Posterior vena cava (tissue), 2 donors: ENCODE measurements at regions not wholly inside any gene's neighbourhood (a gene's known extent, or its start where the extent isn't known, plus 50 kb on each side); places are given as distances from the start of the nearest gene placed in this dataset.

Source experiments
- DNase-seq: peaks from one replicate; pipeline ENCODE4 v3.0.0-alpha.2; 2020; ENCODE audit warnings: low spot score
- intact Hi-C, 2 donors: fragments of 100-400 bp; cut with DNase I; formaldehyde crosslinking; loops; one replicate each; pipeline versions ENCODE4 v1.14.1 to v1.14.2; 2022 to 2023
- donor health status: DM: yes; HTN: yes; CAD: no.
- donor health status: DM: yes; HTN: yes; CAD: no.

GRCh38 chr2:216553482-216554240, 55.0 kb downstream of the RPL37A start:
- intact Hi-C loops: no loop called here
- DNase-seq: no peak

- no peak for DNase-seq
- intact Hi-C loops: no loop called here
Measured at GRCh38 chr2:216554286-216554685, 55.6 kb downstream of the RPL37A start.

GRCh38 chr2:216554755-216555154, 56.1 kb downstream of the RPL37A start:
- no peak for DNase-seq
- intact Hi-C loops: no loop called here

- intact Hi-C loops: no loop called here
- peak; percentile 85 for DNase-seq
Measured at GRCh38 chr2:216555274-216555673, 56.6 kb downstream of the RPL37A start.

- no peak for DNase-seq
- intact Hi-C loops: no loop called here
Measured at GRCh38 chr2:216556202-216556601, 57.6 kb downstream of the RPL37A start.

- intact Hi-C loops: no loop called here
- no peak for DNase-seq
Measured at GRCh38 chr2:216557413-216557812, 58.8 kb downstream of the RPL37A start.

- DNase-seq: no peak
- intact Hi-C loops: no loop called here
Measured at GRCh38 chr2:216557820-216558219, 59.2 kb downstream of the RPL37A start.

- DNase-seq: no peak
- intact Hi-C loops: no loop called here
Measured at GRCh38 chr2:216559625-216560156, 61.0 kb downstream of the RPL37A start.

- peak; percentile 84 for DNase-seq
- intact Hi-C loops: no loop called here
Measured at GRCh38 chr2:216560838-216561270, 62.2 kb downstream of the RPL37A start.

- intact Hi-C loops: no loop called here
- DNase-seq: no peak
Measured at GRCh38 chr2:216562696-216563435, 64.2 kb downstream of the RPL37A start.

GRCh38 chr2:216563646-216564045, 65.0 kb downstream of the RPL37A start:
- intact Hi-C loops: no loop called here
- no peak for DNase-seq

- DNase-seq: no peak
- intact Hi-C loops: no loop called here
Measured at GRCh38 chr2:216564611-216565010, 66.0 kb downstream of the RPL37A start.

- intact Hi-C loops: no loop called here
- DNase-seq: no peak
Measured at GRCh38 chr2:216565956-216566355, 67.3 kb upstream of the IGFBP2 start.

GRCh38 chr2:216568576-216568975, 64.6 kb upstream of the IGFBP2 start:
- intact Hi-C loops: no loop called here
- no peak for DNase-seq

- intact Hi-C loops: no loop called here
- no peak for DNase-seq
Measured at GRCh38 chr2:216569765-216570164, 63.5 kb upstream of the IGFBP2 start.

- DNase-seq: no peak
- intact Hi-C loops: no loop called here
Measured at GRCh38 chr2:216570357-216570756, 62.9 kb upstream of the IGFBP2 start.

GRCh38 chr2:216571178-216571908, 61.9 kb upstream of the IGFBP2 start:
- no peak for DNase-seq
- intact Hi-C loops: no loop called here

GRCh38 chr2:216571909-216572513, 61.2 kb upstream of the IGFBP2 start:
- no peak for DNase-seq
- intact Hi-C loops: no loop called here
